Left colon (tissue), 2 donors: ENCODE measurements at regions not wholly inside any gene's neighbourhood (a gene's known extent, or its start where the extent isn't known, plus 50 kb on each side); places are given as distances from the start of the nearest gene placed in this dataset.
A peak's percentile ranks its signal among the peaks of the same experiment; 100 is the strongest.
"Not testable (repeated sequence)": the region's sequence is repeated elsewhere in the genome, so short reads cannot be mapped to it uniquely, and the experiment has no call there.

Source experiments
- ATAC-seq: fragments of 200-7000 bp; cut with Tn5 transposase; one replicate; pipeline ENCODE4 v1.9.1; 2020; ENCODE audit warnings: mild to moderate bottlenecking, moderate library complexity
- DNase-seq, 2 donors: peaks; one replicate each; pipeline ENCODE4 v3.0.0-alpha.2; 2020
- intact Hi-C, 2 donors: fragments of 100-400 bp; cut with DNase I in 1 of 2; cut with micrococcal nuclease in 1 of 2; formaldehyde crosslinking; loops; one replicate each; pipeline versions ENCODE4 v1.11.2 to v1.14.0; 2022; cut with DNase I, micrococcal nuclease
- donor health status: DM: no; HTN: no; CAD: no.
- donor health status: DM: yes; HTN: yes; CAD: no.

DNA sequence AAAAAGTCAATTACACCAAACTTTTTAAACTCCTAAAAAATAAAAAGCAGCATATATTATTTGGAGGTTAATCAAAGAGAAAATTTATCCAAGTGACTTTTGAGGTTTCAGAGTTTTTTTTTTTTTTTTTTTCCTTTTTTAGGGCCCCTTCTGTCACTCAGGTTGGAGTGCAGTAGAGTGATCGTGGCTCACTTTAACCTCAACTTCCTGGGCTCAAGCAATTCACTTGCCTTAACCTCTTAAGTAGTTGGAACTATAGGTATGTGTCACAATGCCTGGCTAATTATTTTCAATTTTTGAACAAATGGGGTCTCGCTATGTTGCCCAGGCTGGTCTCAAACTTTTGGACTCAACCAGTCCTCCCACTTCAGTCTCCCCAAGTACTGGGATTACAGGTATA, 241.7 kb upstream of the HSFY2 start:
- DNase-seq, result no peak
- intact Hi-C loops, result no loop called here
- no peak for ATAC-seq

GRCh38 chrY:19012985-19013384, 239.4 kb upstream of the HSFY2 start:
- DNase-seq, result no peak
- ATAC-seq, result no peak
- intact Hi-C loops, result no loop called here

GRCh38 chrY:19011605-19012090, 238.1 kb upstream of the HSFY2 start:
- DNase-seq, result no peak
- intact Hi-C loops, result no loop called here
- no peak for ATAC-seq

GRCh38 chrY:19006234-19006633, 232.7 kb upstream of the HSFY2 start:
- intact Hi-C loops, result no loop called here
- DNase-seq (no peak), ATAC-seq (no peak)

GRCh38 chrY:19005579-19005978, 232.0 kb upstream of the HSFY2 start:
- intact Hi-C loops, result no loop called here
- ATAC-seq, result no peak

GRCh38 chrY:18997635-18998240, 224.2 kb upstream of the HSFY2 start:
- DNase-seq (no peak), ATAC-seq (no peak)
- intact Hi-C loops, result no loop called here

More at GRCh38 chrY:19005579-19005978, 232.0 kb upstream of the HSFY2 start:
- DNase-seq, result no peak

- no peak for ATAC-seq
Measured at GRCh38 chrY:18993480-18993879, 219.9 kb upstream of the HSFY2 start.

GRCh38 chrY:18992684-18993083, 219.1 kb upstream of the HSFY2 start:
- peak; percentile 76 for ATAC-seq
- DNase-seq, intact Hi-C loops: not testable (repeated sequence)

More at GRCh38 chrY:18993480-18993879, 219.9 kb upstream of the HSFY2 start:
- DNase-seq, result no peak
- intact Hi-C loops, result no loop called here

- ATAC-seq (no peak), DNase-seq (no peak)
- intact Hi-C loops, result no loop called here
Measured at GRCh38 chrY:18989356-18989755, 215.8 kb upstream of the HSFY2 start.

DNA sequence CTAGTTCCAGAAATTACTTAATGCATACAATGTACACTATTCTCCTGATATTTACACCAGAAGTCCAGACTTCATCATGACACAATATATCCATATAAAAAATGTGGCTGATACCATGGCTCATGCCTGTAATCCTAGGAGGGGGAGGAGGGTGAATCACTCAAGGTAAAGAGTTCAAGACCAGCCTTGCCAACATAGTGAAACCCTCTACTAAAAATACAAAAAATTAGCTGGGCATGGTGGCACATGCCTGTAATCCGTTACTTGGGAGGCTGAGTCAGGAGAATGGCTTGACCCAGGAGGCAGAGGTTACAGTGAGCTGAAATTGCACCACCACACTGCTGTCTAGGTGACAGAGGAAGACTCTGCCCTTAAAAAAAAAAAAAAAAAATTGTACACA, 192.5 kb upstream of the HSFY2 start:
- intact Hi-C loops, result no loop called here
- no peak for DNase-seq
- no peak for ATAC-seq

GRCh38 chrY:18958846-18959245, 185.3 kb upstream of the HSFY2 start:
- intact Hi-C loops, result no loop called here
- no peak for DNase-seq
- ATAC-seq, result no peak

DNA sequence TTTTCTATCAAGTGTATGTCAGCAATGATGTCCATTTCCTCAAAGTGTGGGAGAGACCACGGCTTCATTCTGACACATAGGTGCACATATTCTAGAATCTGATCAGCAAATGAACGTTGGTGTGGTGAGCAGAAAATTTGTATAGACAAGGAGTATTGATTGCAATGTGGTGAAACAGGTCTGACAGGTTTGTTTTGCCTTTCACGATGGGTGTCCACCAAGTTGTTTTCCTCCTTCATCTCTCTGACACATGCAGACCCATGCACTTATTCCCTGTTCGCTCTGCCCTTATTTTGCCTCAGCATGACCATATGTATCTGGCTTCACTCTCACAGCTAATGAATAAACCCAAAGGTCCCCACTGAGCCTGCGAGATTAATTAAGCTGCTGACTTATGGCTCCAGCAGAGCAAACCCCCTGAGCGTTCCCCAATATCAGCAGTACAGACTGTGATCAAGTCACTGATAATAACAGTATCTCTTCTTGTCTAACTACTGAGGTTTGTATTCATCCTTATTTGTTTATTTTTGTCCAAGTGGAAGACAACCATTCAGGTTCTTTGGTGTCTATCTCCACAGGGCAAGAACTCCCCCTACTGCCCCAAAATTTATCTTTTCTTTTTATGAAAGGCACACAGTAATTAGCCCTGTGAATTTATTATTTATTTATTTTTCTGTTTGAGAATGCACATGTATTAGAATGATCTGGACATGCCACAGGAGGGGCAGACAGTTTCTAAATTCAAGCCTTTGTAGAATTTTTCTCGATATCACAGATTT, 178.3 kb upstream of the HSFY2 start:
- no peak for DNase-seq

GRCh38 chrY:18951019-18951418, 177.5 kb upstream of the HSFY2 start:
- intact Hi-C loops, result no loop called here
- no peak for ATAC-seq
- no peak for DNase-seq

More for the DNA sequence above, 178.3 kb upstream of the HSFY2 start:
- ATAC-seq, result no peak
- intact Hi-C loops, result no loop called here

DNA sequence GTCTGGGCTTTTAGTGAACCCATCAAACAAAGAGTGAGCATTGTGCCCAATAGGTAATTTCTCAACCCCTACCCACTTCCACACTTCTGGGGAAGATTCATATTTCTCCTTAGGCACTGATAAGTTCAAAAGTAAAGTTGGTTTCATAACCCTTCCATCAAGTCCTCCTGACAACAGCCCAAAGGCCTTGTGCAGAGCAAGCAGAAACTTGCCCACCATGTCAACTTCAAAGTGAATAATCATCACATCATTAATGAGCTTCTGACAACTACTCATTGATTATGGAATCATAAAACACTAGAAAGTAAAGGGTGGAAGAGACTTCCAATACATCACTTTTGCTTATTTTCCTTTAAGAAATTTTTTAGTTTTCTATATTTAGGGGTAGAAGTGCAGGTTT, 163.3 kb upstream of the HSFY2 start:
- DNase-seq (no peak), ATAC-seq (no peak)
- intact Hi-C loops, result no loop called here

- no peak for ATAC-seq
- no peak for DNase-seq
- intact Hi-C loops, result no loop called here
Measured at GRCh38 chrY:18919256-18919655, 145.7 kb upstream of the HSFY2 start.

DNA sequence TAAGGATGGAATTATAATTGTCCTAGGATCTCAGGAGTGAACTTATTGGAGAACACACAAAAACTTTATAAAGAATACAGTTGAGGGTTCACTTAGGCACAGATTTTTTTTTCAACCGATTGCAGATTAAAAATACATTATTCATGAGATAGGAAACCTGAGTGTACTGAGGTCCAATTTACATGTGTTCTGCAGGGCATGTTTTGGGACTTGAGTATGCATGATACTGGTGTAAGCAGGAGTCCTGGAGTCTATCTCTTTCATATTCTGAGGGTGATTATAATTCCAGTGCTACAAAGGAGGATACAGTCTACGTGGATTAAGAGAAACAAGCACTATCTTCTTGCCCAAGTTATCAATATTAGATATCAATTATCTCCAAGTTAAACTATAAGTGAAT, 139.3 kb upstream of the HSFY2 start:
- ATAC-seq (no peak), DNase-seq (no peak)
- intact Hi-C loops, result no loop called here

DNA sequence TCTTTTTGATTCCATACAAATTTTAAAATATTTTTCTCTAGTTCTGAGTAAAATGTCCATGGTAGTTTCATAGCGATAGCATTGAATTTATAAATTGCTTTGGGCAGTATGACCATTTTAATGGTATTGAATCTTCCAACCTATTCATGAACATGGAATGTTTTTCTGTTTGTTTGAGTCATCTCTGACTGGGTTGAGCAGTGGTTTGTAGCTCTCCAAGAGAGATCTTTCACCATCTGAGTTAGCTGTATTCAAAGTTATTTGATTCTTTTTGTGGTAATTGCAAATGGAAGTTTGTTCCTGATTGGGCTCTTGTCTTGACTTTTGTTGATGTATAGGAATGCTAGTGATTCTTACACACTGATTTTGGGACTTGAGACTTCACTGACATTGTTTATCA, 136.3 kb upstream of the HSFY2 start:
- intact Hi-C loops, result no loop called here
- ATAC-seq (no peak), DNase-seq (no peak)

DNA sequence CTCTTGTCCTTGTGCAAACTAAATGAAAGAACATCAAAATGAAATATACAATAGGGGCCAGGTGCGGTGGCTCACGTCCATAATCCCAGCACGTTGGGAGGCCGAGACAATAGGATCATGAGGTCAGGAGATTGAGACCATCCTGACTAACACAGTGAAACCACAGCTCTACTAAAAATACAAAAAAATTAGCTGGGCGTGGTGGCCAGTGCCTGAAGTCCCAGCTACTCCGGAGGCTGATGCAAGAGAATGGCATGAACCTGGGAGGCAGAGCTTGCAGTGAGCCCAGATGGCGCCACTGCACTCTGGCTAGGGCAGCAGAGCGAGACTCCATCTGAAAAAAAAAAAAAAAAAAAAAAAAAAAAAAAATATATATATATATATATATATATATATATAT, 132.7 kb upstream of the HSFY2 start:
- intact Hi-C loops, DNase-seq, ATAC-seq: not testable (repeated sequence)

GRCh38 chrY:18904296-18904695, 130.8 kb upstream of the HSFY2 start:
- intact Hi-C loops, result no loop called here
- DNase-seq, result no peak
- ATAC-seq, result no peak

- intact Hi-C loops, result no loop called here
- no peak for ATAC-seq
- DNase-seq, result no peak
Measured at GRCh38 chrY:18891994-18892393, 118.5 kb upstream of the HSFY2 start.

DNA sequence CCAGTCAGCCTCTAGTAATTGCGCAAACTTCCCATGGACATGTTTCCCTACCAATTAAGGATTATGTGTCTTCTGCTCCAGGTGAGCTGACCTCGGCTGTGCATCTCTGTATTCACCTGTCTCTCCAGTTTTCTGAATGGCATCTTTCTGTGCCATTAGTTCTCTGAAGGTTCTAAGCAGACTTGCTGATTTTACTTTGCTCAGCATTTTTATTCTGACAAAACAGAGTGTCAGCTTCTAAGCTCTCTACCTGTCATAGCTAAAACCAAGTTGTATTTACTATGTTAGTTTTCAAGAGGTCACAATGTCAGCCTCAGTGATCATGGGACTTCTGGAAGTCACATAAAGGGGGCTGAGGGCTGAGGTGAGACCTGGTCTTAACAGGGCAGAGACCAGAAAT, 116.0 kb upstream of the HSFY2 start:
- ATAC-seq (no peak), DNase-seq (no peak)
- intact Hi-C loops, result no loop called here
